Fibroblast of skin of left biceps (primary cell): ENCODE measurements at regions not wholly inside any gene's neighbourhood (a gene's known extent, or its start where the extent isn't known, plus 50 kb on each side); places are given as distances from the start of the nearest gene placed in this dataset.

Experiments
- DNase-seq, 2 experiments: peaks; one replicate each; pipeline ENCODE4 v3.0.0-alpha.2; 2013; ENCODE audit warnings: low read depth in 2 of 2

DNA sequence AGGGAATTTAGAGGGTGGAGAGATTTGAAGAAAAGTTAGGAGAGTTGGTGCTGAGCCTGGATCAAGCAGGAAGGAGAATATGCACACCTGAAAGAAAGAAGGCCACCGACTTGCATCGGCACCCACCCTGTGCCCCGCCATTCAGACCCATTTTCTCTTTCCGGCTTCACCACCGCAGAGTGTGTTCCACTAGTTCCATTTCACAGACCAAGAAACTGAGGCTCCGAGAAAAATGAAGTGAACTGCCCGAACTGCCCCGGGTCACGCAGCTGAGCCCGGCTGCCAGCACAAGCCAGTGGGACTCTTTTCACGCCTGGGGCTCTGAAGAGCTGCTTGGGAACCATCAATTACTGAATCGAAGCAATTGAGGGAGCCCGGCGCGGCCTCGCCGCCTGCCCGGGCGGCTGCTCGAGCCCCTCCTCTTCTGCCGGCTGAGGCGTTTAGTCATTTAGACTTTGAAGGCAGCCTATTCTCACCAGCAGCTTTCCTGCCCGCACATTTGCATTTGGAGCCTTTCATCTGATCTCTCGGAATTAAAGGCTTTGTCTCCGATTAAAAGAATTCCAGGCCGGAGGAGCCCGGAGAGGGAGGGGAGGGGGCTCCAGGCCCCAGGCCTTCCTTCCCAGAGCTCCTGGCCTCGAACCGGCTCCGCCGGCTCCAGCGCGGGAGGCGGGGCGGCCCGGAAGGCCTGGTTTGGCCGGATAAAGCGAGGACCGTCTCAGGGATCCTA lies 140.2 kb upstream of the PJA1 start:
- no peak for DNase-seq

DNA sequence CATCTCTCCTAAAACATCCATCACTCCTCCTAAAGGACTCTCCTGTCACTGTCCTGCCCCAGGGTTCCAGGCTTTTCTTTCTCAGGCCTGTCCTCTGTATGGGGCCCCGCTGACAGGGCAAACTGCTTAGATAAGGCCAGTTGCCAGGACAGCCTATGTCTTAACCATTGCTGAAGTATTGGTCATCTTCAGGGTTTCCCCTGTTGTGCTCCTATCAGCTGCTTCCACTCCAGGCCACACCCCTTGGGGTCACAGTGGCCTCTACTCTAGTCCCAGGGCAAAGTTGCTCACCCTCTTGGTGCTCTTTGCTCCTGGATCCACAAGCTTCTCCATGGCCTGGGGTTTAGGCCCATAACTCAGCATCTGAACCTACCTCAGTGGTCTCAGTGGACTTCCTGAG lies 138.0 kb upstream of the PJA1 start:
- DNase-seq = no peak

DNA sequence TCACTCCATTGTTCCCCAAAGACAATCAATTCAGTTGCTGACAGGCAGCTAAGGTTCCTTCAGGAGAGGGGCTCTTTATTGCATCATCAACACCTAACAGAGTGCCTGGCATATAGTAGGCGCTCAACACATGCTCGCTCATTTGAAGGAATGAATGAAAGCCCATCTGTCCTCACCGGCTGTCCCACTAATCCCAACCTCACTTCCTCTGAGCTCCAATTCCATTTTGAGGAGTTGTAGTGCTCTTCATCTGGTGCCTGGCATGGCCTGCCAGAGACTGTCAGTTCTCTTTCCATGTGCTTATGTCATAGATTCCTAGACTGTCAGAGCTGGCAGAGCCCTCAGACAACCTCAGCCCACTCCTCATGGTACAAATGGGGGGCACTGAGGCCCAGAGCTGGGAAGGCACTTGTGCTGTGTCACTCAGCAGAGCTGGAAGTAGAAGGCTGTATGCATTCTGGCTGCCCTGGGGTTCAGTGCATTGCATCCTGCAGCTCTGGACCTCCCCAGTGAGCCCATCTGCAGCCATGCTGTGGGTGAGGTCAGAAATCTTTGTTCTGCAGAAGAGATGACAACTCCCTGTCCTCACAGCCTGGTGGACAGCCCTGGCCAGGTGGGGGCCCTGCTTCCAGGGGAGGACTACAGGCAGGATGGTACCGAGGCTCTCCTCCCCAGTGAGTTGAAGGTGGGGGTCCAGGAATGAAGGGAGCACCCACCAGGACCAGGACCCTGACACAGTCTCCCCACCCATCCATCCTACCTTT lies 134.9 kb upstream of the PJA1 start:
- no peak for DNase-seq

DNA sequence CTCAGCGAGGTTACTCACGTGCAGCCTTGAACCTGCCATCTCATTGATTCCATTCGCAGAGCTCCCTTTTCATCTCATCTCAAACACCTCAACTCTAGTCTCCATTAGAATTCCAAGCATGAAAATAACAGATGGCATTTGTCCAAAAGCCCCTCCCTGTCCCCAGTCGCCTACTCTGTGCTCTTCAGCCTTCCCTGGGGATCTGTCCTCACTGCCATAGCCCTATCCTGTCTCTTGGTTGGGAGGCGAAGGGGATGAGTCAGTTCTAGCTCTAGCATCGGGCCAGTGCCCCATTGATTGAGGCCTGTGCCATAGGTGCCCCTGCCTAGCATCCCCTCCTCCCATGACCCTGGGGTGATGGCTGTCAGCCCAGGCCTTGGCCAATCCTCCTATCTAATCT lies 134.0 kb upstream of the PJA1 start:
- DNase-seq = no peak

DNA sequence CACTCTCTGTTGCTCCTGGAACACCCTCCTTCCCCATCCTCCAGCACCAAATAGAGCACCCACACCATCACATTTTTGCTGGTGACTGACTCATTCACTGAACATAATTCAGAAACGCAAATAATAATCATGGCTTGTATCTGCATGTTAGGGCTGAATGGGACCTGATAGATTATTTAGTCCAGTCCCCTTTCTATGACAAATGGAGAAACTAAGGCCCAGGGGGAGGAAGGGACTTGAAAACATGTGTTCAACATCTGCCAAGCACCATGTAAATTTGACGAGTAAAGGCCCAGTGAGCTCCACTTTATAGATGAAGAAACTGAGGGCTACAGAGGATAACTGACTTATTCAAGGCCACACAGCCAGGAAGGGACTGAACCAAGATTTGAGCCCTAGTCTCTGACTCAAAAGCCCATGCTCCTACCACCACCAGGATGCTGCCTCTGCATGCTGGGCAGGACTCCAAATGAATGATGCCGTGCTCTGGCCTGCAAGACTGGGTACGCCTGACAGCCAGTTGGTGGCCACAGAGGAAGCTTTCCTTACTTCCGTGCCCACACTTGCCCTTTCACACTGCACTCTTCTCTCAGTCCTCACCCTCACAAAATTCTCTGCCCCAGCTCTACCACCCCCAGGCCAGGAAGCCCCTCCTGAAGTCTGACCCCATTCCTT lies 133.3 kb upstream of the PJA1 start:
- DNase-seq = no peak

DNA sequence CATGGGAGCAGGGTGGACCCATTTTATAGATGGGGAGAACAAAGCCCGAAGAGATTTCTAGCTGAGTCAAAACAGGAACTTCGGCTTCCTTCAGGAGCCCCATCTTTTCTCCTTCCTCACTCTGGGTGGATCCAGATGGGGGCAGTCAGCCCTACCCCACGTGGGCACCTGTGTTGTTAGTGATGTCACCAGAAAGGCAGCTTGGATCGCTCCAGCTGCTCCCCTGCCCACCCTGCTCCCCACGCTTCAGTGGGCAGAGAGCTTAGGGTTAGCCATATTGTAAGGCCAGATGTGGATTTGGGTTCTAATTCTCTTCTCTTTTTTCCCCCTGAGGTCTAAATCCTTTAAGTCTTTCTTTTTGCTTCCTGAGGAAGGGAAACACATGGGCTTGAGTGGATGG lies 132.3 kb upstream of the PJA1 start:
- no peak for DNase-seq

DNA sequence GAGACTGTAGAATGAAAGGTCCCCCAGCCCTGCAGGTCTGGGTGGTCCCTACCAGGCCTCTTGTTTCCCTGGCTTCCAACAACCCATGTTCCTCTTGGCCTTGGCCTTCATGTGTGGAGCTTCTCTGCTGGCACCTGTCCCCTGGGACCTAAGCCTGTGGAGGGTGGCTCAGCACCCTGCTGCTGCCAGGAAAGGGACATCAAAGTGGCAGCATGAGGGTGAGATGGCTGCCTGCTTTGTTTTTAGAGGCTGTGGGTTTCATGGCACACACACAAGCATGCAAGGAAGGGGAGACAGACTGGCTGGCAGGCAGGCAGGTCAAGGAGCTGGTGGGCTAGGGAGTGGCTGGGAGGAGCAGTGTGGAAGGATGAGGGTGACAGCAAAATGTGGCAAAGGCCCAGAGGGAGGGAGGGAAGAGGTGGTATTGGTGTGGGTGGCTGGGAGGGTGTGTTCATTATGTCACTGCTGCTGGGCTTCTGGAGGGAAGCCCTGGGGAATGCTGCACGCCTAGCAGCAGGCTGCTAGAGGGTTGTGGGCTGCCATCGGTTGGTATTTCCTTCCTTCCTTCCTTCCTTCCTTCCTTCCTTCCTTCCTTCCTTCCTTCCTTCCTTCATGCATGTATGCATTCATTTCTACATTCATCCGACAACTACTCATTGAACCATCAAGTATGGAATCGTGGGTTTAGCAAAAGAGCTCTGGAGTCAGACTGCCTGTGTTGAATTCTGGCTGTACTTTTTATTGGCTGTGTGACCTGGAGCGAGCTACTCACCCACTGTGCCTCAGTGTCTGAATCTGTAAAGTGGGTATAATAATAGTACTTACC lies 128.7 kb upstream of the PJA1 start:
- no peak for DNase-seq

DNA sequence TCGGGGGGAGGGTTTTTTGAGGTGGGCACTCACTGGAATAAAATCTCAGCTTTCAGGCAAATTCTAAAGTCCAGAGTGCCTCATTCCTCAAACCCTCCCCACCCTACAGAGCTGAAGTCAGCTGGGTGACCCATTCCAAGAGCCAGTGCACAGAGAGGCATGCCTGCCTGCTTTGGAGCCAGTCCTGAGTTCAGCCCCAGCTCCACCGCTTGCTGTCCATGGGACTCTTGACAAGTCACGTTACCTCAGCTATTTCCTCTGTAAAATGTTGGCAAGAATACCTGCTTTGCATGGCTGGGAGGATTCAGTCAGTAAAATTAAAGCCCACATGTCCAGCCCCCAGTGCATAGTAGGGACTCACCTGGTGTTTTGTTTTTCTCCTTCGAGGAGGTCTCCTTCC lies 125.9 kb upstream of the PJA1 start:
- DNase-seq = no peak

DNA sequence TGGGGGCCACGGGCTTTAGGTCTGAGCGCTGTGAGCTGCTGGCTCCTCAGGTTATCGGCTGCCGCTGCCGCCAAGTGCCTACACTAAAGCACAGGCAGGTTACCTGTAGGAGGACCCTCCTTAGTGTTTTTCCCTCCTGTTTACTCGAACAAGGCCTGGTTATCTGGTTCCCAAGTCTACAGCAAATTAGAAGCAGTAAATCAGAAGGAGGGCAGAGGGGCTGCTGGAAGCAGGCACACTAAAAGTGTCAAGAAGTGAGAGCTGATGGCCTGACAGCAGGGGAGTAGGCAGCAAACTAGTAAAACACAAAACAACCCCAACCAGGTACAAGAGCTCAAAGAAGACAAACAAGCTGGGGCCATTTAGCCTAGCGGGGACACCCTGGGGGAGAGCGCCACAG lies 125.0 kb upstream of the PJA1 start:
- no peak for DNase-seq

DNA sequence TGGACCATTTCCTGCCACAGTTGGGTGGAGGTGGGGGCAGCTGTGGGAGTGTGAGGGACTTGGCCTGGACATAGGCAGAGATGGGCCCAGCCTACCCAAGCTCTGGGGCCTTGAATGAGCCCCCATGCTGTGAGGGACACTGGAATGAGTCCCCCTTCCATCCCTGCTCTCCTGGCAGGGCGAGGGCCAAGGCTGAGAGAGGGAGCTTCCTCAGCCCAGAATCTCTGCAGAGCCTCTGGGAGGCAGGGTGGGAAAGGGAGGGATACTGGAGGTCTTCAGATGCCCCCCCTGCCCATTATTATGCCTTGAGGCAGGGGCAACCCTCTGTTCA lies 124.5 kb upstream of the PJA1 start:
- DNase-seq = no peak

DNA sequence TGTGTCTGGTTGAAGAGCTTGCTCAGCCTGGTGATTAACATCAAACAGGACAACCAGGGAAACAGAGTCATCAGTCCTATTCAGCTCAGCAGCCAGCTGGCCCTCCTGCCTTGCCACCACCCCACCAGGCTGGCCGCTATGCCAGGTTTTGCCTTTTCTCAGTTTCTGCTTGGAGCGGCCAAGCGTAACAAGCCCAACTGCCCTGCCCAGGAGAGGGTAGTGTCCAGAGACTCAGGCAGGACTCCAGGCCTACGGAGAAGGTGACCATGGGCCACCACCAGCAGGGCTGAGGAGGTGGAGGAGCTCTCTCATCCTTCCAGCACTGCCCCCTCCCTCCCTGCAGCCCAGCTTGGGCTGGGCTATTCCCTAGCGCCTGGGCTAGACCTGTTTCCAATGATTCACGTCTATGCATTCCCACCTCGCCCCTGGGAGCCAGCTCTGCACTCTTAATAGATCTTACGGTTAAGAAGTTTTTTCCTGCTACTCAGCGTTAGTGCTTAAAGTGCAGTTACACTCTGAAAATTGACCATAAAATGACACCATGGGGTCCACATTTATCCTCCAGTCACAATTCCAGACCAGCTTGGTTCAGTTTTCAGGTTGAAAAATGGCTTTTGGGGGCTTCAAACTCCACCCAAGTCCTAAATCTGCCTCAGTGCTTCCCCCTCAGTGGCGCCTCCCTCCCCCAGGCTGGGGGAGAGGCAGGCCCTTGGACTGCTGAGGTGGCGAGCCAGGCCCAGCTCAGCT lies 124.0 kb upstream of the PJA1 start:
- no peak for DNase-seq

DNA sequence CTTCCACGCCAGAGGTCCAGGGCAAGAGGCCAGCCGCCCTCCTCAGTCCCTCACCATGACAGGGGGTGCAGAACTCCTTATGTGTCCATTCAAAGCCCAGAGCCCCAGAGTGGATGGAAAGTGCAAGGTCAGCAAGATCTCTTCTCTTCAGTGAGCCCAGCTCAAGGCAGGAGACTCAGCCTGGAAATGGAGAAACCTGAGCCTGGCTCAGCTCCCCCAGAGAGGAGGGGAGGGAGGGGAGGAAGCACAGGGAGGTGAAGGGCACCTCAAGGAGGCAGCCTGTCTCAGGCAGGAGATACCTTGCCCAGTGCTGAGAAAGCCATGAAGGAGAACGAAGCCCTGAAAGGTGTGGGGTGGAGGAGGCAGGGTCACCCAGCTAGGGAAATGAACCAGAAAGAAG lies 121.8 kb upstream of the PJA1 start:
- no peak for DNase-seq

DNA sequence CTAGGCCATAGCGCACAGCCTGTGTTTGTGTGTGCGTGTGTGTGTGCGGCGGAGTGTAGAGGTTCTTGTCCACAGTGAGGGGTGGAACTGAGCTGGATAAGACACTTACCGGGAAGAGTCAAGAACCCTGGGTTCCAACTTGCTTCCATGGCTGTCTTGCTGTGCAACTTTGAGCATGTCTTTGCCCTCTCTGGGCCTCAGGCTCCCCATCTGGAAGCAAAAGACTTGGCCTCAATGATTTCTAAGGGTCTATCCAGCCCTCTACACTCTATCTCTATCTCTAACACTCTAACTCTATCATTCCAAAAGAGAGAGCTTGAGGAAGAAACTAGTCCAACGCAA lies 121.3 kb upstream of the PJA1 start:
- no peak for DNase-seq

DNA sequence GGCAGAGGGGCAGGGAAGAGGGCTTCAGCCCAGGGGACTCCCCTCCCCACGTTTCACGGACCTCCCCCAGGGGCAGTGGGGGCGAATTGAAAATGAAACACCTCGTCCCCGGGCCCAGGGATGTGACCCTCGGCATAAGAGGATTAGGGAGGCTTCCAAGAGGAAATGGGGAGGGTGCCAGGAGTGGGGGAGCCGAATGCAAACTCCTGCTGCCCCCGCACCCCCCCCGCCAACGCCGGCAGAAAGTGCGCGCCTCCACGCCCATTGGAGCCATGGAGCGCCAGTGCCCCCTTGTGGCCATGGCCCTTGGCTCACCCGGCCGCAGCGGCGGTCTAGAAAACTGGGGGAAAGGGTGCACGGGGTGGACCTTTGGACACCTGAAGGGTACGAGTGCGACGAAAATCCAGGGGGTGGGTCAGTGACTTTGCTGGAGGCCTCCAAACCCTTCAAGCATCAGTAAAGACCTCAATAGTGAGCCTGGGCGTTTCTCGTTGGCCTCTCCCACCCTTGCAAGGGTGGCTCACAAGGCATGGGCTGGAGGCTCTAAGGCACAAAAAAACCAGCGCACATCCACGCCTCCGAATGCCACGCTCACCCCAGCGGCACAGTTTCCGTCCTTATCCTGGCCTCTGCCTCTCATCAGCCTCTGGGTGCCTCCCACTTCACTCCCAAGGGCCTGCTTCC lies 120.8 kb upstream of the PJA1 start:
- DNase-seq = no peak

DNA sequence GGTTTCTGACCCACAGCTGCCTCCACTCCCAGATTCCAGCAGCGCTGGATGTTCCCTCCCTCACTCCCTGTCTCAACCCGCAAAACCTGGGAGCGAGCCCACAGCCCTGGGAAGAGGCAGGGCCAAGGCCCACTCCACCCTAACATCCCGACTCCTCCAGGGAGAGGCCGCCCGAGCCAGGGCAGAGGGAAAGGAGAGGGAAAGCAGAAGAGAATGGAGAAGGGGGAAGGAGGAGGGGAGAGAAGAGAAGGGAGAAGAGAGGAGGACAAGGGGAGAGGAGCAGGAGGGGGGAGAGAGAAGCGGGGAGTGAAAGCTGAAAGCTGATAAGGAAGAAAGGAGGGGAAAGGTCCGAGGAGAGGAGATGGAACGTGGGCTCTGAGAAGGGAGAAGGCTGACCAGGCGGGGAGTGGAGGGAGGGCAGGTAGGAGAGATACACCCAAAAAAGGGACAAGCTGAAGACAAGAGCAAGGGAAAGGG lies 120.2 kb upstream of the PJA1 start:
- DNase-seq = no peak

DNA sequence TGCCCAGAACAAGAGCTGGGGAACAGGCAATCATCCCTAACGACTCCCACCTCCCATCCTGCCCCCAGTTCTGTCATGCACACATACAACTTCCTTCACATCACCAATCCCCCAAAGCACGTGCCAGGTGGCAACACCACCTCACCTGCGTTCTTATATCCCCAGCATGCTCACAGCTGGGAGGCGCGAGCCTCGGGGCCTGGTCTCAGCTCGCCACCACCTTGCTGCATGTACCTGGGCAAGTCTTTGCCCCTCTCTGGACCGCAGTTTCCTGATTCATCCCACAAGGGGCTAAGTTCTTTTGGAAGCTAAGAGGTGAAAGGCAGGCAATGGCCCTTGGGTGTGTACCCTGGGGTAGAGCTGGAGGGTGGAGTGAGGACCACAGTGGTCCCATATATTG lies 119.2 kb upstream of the PJA1 start:
- no peak for DNase-seq

DNA sequence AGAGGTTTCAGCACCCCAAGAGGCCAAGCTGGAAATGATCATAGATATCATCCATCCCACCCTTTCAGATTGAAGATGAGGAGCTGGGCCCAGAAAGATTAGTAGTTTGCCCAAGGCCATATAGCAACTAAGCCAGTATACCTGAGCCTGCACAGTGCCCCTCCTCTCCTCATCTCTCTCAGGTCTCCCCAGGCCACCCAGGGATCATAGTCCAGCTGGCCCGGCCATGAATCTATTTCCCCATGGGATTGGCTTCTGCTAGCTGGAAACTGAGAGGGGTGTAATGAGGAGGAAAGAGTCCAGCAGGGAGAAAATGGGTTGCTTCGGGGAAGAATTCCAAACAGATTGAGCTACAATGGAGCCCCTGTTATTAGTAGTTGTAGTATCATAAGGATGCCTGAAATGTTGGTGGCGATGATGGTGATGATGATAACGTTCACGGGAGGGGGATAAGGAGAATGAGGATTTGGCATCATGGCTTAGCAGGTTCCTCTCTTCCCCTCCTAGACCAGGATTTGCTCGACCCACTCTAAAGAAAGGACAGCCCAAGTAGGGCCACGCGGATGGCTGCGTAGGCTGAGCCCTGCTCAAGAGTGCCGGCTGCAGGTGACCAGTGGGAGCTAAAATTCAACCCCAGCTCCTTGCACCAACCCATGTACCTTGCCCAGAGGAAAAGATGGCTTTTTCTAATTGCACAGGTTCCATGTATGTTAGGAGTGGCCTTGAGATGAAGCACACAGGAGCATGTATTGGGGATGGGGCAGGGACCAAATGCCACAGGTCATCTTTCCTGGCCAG lies 117.8 kb upstream of the PJA1 start:
- no peak for DNase-seq

DNA sequence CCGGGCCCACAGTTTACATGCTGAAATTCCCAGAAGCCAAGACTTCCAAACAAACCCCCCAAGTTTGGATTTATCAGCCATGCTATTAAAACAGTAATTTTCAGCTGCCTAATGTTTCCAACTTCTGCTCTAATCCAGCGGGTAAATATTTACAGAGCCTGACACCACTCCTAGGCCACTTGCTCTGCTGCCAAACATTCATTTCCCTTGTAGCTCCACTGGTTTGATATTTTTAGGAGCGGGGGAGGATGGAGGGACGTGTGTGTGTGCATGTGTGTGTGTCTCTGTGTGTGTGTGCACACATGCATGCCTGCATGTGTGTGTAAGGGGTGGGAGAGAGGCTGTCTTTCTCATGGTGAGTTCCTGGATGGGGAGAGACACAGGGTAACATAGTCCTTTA lies 115.7 kb upstream of the PJA1 start:
- DNase-seq = no peak

DNA sequence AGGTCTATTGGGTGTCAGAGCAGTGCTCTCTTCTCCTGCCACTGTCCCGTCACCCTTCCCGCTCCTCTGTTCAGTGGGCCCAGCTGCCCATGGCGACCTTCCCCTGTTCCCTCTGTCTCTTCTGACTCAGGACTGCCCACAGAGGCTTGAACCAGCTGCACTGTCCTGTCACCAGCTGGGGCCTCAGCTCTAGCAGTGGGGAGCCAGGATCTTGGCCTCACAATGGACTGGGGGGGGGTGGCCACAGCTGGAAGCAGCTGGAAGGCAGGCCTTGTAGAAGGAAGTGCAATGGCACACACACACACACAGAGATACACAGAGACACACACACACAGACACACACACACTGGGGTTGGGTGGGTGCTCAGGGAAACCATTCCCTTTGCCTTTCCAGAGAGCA lies 114.0 kb upstream of the PJA1 start:
- no peak for DNase-seq

DNA sequence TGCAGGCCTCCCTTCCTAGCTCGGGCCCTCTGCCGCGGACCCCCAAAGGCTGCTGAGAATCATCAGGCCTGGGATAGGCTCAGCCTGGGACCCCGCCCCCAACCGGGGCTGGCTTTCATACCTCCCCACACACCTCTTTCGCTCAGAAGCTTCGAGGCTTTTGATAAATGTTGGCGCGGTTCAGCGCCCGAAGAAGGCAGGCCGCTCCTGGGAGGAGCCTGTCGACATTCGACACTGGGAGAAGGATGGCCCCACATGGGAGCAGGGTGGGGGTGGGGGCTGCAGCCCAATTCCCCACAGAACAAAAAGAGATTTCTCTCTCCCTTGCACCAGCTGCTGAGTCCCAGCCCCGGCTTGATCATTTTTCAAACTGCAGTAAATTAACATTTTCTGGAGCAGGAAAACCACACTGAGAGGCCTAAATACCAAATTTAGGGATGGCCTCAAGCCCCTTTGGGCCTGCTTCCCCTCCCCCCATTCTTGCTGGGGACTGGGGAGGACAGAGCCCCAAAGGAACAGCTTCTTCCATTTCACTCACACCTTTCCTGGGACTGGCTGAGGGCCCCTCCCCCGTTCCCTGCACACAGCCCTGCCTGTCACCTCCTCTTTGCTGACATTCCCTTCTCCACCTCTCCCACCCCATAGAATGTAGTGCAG lies 112.9 kb upstream of the PJA1 start:
- DNase-seq = no peak
